22Rv1 (cell line): ENCODE measurements at regions not wholly inside any gene's neighbourhood (a gene's known extent, or its start where the extent isn't known, plus 50 kb on each side); places are given as distances from the start of the nearest gene placed in this dataset.

Experiments
- H3K27ac ChIP-seq: fragments of 450-650 bp; 2 replicates; pipeline ENCODE4 v1.5.1; 2017
- ZFX ChIP-seq: fragments of 450-650 bp; IDR thresholded peaks from 2 replicates; pipeline ENCODE4 v1.6.1; 2017; ENCODE audit warnings: antibody characterized with exemption, borderline replicate concordance
- TF ChIP-seq, protein P1 (sequence below): fragments of 450-650 bp; IDR thresholded peaks from 2 replicates; pipeline ENCODE4 v1.5.1; 2017; ENCODE audit warnings: mild to moderate bottlenecking

DNA sequence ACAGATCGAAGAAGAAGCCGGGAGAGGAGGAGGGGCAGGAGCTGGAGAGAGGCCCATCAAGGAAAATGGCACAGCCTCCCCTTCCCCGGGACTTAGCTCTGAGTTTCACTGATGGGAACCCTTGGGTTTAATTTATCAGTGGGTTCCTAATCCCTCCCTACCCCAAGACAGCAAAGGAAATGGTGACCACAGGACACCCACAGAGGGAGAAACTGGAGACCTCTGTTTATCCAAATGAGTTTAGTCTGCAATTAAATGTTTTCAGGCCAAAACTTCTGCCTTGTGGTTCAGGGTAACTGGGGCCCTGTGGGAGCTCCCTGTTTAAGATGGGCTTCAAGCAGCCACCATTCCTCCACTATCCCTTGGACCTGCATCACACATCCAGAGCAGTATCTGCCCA lies 190.8 kb upstream of the TOPAZ1 start:
- H3K27ac ChIP-seq = no peak overlapping the region
- TF ChIP-seq, protein P1, sequence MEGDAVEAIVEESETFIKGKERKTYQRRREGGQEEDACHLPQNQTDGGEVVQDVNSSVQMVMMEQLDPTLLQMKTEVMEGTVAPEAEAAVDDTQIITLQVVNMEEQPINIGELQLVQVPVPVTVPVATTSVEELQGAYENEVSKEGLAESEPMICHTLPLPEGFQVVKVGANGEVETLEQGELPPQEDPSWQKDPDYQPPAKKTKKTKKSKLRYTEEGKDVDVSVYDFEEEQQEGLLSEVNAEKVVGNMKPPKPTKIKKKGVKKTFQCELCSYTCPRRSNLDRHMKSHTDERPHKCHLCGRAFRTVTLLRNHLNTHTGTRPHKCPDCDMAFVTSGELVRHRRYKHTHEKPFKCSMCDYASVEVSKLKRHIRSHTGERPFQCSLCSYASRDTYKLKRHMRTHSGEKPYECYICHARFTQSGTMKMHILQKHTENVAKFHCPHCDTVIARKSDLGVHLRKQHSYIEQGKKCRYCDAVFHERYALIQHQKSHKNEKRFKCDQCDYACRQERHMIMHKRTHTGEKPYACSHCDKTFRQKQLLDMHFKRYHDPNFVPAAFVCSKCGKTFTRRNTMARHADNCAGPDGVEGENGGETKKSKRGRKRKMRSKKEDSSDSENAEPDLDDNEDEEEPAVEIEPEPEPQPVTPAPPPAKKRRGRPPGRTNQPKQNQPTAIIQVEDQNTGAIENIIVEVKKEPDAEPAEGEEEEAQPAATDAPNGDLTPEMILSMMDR = no peak
- no peak for TF ChIP-seq ZFX

DNA sequence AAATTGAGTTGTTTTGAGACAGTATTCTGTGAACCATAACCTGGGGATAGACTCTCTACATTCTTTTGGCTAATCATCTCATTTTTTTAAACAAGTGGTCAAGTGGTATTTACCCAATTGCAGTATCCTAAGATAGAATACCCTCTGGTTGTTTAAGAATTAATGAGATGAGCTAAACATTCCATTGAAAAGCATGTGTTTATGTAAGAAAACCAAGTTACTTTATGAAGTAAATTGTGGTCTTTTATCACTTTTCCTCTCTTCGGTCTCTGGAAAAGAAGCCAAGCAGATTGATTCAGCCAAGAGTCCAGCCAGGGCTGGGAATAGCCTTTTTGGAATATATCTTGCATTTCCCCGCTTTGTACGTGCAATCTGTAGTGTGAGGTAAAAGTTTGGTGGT lies 185.7 kb upstream of the TOPAZ1 start:
- TF ChIP-seq, protein P1 = no peak
- no peak for TF ChIP-seq ZFX
- no peak overlapping the region for H3K27ac ChIP-seq

DNA sequence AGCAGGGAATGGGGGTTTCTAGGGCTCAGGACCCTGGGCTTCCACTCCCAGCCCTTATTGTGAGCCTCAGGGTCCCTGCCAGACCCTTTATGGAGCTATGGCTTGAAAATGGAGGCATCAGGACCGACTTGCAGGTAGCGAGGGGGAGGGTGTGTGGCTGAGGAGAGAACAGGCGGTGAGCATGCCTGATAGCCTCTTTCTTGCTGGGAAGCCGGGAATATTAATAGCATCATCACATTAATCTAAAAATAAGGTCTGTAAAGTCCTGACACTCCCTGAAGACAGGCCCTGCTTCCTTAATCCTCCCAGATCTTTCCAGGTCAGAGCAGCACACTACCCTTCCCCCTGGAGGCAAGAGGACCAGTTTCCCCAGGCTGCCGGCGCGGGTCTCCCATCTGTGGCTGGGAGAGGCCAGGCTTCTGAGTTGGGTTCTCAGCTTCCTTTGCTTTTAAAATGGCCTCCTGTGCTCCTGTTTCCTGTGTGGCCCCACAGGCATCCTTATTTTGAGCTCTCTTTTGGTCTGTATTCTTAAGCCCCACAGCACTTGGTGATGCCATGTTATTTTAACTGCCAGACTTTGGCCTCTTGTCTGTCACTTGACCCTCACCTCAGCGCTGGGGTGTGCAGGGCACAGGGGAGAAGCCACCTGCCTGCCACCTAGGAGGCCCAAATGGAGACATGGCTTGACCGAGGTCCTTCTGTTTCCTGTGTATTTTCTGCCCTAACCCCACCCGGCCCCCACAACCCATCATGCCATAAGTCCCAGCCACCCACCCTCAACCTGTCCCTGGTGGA lies 185.0 kb upstream of the TOPAZ1 start:
- TF ChIP-seq, protein P1 = no peak
- TF ChIP-seq ZFX = no peak
- H3K27ac ChIP-seq = no peak overlapping the region

DNA sequence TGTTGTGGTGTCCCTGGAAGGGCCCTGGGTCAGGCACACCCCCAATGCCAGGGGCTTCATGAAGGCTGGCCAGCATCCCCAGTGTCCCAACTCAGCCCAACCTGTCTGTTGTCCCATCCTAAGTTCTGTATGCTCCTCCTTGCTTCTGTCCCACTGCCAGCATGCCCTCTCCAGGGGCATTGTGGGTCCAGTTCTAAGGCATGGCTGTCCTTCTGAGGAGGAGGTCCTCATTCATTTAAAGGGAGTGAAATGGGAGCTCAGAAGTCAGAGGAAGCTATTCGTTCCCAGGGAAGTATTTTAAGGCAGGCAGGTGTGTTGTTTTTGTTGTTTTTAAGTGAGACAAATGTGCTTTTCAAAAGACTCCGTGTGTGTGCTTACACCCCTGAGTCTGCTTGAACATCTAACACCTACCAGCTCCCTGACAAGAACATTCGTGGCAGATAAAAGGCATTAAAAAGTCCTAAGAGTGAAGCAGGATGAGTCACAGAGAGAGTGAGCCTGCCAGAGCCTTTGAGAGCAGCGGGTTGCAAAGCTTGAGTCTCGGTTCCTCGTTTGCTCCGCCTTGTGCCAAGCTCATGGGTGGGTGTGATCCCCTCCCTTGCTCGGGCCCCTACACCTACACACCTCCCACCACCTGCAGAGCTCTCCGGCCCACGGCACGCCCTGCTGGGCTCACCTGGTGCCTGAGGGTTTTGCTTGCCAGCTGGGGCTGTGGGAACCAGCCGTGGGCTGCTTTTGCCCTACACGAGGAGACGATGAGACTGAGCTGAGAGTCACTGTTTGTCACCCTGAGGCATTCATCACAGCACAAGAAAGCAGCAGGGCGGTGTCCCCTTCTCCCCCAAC lies 183.4 kb upstream of the TOPAZ1 start:
- H3K27ac ChIP-seq = no peak overlapping the region
- TF ChIP-seq ZFX = no peak
- TF ChIP-seq, protein P1 = no peak

DNA sequence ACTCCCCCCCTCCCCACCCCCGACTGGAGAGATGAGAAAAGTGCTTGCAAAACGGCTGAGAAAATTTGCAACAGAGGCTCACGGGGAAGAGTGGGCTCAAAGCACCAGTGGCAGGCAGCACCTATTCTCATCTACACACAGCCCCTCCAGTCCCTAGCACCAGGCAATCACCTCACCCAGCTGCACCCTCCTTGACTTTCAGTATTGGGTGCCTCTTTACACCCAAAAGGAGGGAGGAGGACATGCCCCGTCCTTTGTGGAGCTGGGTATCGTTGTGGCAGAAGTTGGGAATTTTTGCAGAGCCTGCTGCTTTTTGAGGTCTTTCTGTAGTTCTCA lies 182.8 kb upstream of the TOPAZ1 start:
- TF ChIP-seq, protein P1 = no peak
- TF ChIP-seq ZFX = no peak
- no peak overlapping the region for H3K27ac ChIP-seq

DNA sequence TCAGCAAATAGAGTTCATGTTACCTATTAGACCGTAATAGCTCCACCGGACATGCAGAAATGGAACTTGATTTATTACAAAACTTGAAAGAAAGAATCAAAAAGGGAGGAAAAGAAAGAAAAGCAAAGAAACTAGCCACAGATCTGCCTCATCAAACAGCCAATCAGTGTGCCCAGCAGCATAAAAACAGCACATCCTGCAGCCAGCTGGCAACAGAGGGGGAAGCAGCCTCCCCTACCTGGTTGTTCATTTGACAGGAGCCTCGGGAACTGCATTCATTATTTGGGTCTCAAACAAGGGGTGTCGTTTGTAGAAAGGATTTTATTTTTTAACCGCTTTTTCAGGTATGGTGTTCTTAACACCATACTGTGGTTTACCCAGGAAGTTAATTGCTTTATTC lies 181.5 kb upstream of the TOPAZ1 start:
- TF ChIP-seq, protein P1 = no peak
- TF ChIP-seq ZFX = no peak
- H3K27ac ChIP-seq = no peak overlapping the region

DNA sequence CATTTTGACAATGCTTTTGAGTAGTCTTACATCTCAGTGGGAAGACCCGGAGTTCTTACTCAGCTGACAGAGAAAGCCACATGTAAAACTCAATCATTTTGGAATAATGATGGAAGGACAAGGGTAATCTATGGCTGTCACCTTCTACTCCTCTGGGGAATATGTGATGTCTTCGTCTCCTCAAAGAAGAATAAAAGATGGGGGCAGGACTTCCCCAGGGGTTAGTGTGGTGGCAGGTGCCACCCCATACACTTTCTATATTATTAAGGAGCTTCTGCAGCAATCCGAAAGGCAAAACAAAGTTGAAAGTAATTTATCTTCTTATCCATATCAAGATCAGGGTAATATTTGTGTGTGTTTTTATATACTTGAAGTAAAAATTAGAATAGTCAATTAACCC lies 180.4 kb upstream of the TOPAZ1 start:
- no peak for TF ChIP-seq ZFX
- TF ChIP-seq, protein P1 = no peak
- no peak overlapping the region for H3K27ac ChIP-seq
